Endothelial cell of umbilical vein (primary cell): ENCODE measurements at regions not wholly inside any gene's neighbourhood (a gene's known extent, or its start where the extent isn't known, plus 50 kb on each side); places are given as distances from the start of the nearest gene placed in this dataset.
"Not testable (repeated sequence)": the region's sequence is repeated elsewhere in the genome, so short reads cannot be mapped to it uniquely, and the experiment has no call there.

ENCODE experiments used
- CTCF ChIP-seq, 2 donors: IDR thresholded peaks; 1 replicate in 1 of 2; 2 replicates in 1 of 2; pipeline ENCODE4 v1.5.1; 2011; ENCODE audit warnings: low read length in 2 of 2, mild to moderate bottlenecking in 2 of 2, moderate library complexity in 2 of 2, control low read depth in 1 of 2, inconsistent platforms in 1 of 2, low read depth in 1 of 2; ENCODE audit not compliant: insufficient read depth in 1 of 2; ENCODE audit errors: extremely low read depth in 1 of 2
- EZH2 ChIP-seq: IDR thresholded peaks from 2 replicates; pipeline ENCODE4 v1.6.1; 2012; ENCODE audit warnings: borderline replicate concordance, low read depth, mild to moderate bottlenecking, moderate library complexity, low read length, inconsistent platforms; ENCODE audit not compliant: severe bottlenecking
- MAX ChIP-seq: IDR thresholded peaks from 2 replicates; pipeline ENCODE4 v1.6.1; 2011; ENCODE audit not compliant: insufficient read depth, insufficient read length
- MYC ChIP-seq: IDR thresholded peaks from one replicate; pipeline ENCODE4 v1.6.1; 2011; ENCODE audit warnings: mild to moderate bottlenecking, low read depth, low read length
- POLR2A ChIP-seq: IDR thresholded peaks from 2 replicates; pipeline ENCODE4 v1.6.1; 2012; ENCODE audit warnings: low read depth, mild to moderate bottlenecking, control low read depth, low read length
- POLR2AphosphoS5 ChIP-seq: IDR thresholded peaks from 2 replicates; pipeline ENCODE4 v1.6.1; 2012; ENCODE audit warnings: low read depth, mild to moderate bottlenecking, control low read depth, low read length, moderate library complexity; ENCODE audit not compliant: insufficient read depth

GRCh38 chr21:9628051-9628450 lies 893.3 kb upstream of the TPTE start:
- not testable (repeated sequence) for TF ChIP-seq MAX; CTCF (IDR thresholded peaks at IDR 0.05; ENCODE audit: extremely low read depth in 1 of 2, insufficient read depth in 1 of 2, low read depth in 1 of 2, low read length in 2 of 2); EZH2; POLR2AphosphoS5; POLR2A; MYC
